NCI-H1436 (cell line): ENCODE measurements at regions not wholly inside any gene's neighbourhood (a gene's known extent, or its start where the extent isn't known, plus 50 kb on each side); places are given as distances from the start of the nearest gene placed in this dataset.

ENCODE experiments used
- DNase-seq: peaks from one replicate; lab custom pipeline; 2025; lab: John Stamatoyannopoulos, UW

- DNase-seq = no peak
Observed at GRCh38 chr20:52731093-52731492, 241.1 kb upstream of the TSHZ2 start.

DNA sequence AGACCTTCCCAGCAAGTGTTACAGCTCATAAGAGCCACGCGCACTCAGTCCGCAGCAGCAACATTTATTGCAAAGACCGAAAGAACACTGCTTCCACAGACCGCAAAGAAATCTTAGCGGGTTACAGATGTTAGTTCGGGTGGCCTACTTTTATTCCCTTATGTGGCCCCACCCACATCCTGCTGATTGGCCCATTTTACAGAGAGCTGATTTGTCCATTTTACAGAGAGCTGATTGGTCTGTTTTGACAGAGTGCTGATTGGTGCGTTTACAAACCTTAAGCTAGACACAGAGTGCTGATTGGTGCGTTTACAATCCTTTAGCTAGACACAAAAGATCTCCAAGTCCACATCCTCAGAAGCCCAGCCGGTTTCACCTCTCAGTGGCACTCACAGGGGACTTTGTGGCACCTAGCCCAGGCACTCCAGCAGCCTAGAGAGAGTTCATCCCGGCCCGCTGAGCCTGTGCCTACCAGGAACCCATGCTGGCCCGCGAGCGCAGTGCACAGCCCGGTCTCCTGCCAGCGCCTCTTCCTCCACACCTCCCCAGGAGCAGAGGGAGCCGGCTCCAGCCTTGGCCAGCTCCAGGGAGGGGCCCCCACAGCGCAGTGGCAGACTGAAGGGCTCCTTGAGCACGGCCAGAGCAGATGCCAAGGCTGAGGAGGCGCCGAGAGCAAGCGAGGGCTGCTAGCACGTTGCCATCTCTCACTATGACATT is 244.3 kb upstream of the TSHZ2 start:
- DNase-seq = no peak

- no peak for DNase-seq
Observed at GRCh38 chr20:52724541-52724940, 247.6 kb upstream of the TSHZ2 start.

- DNase-seq = no peak
Observed at GRCh38 chr20:52722926-52723688, 249.1 kb upstream of the TSHZ2 start.

- DNase-seq = no peak
Observed at GRCh38 chr20:52708137-52708536, 264.0 kb upstream of the TSHZ2 start.

DNA sequence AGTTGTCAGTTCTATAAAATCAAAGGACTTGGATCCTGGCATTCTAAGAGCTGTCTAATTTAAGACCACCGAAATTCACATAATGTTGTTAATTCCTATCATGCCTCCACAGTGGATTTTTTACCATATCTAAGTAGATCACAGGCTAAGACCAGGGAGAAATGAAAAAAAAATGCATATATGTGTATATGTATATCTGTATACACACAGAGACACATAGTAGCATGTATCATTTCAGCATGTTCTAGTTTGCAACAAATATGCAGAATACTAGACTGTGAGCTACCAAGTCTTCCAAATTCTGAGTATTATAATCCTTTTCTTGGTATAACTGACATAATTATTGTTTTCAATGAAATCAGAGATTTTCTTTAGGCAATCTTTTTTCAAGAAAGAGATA is 267.6 kb upstream of the TSHZ2 start:
- no peak for DNase-seq

- DNase-seq = no peak
Observed at GRCh38 chr20:52688345-52688744, 283.8 kb upstream of the TSHZ2 start.

GRCh38 chr20:52684905-52685304 is 287.3 kb upstream of the TSHZ2 start:
- no peak for DNase-seq

GRCh38 chr20:52684176-52684575 is 288.0 kb upstream of the TSHZ2 start:
- no peak for DNase-seq

GRCh38 chr20:52683761-52684160 is 288.4 kb upstream of the TSHZ2 start:
- peak; percentile 60 for DNase-seq

- DNase-seq = no peak
Observed at GRCh38 chr20:52682237-52682636, 289.9 kb upstream of the TSHZ2 start.

DNA sequence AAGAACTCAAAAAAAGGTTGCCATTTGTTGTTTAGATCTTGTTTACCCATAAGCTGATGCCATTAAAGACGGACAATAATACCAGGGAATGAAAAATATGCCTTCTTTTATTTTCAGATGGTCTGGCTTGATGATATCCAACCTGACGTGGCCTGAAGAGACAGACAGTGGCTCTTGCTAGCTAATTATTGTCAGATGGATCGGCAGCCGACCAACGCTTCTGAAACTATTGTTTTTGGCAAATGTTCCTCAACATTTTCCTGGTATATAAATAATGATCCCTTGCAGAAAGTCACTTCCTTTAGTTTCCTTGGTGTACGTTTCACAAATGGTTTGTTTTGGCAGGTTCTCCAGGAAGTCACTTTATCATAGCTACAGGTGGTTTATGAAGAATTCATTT is 290.9 kb upstream of the TSHZ2 start:
- DNase-seq = no peak

DNA sequence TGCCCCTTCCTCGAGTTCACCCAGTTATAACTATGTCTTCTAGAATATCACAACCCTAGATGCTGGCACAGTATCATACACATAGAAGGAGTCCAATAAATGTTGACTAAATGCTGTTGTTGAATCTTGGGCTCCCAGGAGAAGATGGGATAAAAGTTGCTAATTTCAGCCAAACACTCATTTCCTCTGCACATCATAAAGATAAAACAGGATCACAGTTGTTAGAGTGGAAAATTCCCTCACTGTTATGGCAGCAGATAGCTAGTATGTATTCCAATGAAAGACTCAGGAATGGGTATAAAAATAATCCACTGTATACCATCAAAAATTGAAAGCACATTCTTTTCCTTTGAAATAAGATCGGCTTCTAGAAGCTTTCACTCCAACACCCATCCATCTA is 294.9 kb upstream of the TSHZ2 start:
- no peak for DNase-seq

GRCh38 chr20:52676283-52676995 is 295.7 kb upstream of the TSHZ2 start:
- DNase-seq = no peak

- no peak for DNase-seq
Observed at GRCh38 chr20:52675375-52675774, 296.8 kb upstream of the TSHZ2 start.

DNA sequence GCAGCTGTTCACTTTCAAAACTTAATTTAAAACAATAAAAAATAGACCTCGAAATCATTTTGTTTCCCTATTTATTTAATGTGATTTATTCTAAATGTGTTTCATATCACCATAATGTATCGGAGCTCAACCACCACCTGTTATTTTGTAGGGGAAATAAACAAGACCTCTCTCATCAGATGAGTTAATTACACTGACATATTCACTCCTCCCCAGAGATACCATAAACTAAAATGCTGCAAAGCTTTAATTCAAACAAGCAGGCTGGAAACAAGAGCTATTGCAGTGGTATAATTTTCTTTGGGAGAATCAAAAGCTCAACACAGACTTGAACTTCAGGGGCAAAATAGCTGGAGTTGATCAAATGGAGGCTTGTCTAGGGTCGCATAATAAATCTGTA is 303.5 kb upstream of the TSHZ2 start:
- no peak for DNase-seq

GRCh38 chr20:52667358-52667757 is 304.8 kb upstream of the TSHZ2 start:
- DNase-seq = no peak

DNA sequence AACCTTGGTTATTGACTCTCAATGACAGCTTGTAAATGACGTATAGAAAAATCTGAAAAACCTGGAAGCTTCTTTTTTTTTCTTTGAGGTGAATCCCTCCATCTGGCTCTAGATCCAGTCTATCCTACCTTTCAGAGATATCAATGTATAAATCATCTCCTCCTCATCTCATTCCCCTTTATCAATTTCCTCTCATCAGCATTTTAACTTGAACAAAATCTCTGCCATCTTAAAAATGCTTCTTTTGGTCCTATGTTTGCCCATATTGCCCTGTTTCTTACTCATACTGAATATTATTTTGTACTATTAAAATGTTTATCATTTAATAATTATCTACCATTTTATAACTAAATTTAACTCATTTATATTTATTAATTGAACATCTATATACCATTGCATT is 306.7 kb upstream of the TSHZ2 start:
- DNase-seq = no peak

DNA sequence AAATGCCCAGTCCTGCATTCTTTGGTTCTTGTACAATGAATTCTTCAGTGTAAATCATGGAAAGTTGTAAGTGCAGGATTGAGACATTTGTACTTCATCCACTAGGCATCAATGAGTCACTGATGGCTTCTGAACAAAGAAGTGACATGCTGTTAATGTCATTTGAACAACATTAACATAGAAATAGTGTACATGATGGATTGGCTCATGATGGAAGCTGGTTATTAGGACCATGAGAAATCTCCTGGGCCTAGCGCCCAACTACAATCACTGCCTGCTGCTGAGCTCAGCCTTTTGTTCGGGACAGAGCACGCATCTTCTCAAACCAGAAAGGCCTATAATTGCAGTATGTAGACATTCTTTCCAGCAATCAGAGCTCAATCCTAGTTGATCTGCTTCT is 316.8 kb upstream of the TSHZ2 start:
- no peak for DNase-seq

DNA sequence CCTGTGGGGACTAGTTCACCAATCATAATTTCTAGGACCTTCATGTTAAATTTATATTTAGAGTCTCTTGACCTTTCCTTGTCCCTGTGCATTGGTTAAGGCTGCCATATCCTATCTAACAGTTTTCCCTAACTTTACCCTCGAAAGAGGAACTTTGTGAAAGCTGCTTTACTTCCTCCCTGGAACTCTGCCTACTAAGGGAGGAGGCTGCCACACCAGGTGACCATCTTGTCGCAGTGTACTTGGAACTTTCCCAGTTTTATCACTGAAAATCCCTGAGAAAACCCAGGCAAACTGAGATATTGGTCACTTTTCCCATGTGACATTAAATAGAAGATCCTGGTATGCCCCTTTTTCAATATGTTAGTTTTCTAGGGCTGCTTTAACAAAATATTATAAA is 317.6 kb upstream of the TSHZ2 start:
- no peak for DNase-seq

GRCh38 chr20:52652271-52652670 is 319.9 kb upstream of the TSHZ2 start:
- no peak for DNase-seq

- no peak for DNase-seq
Observed at GRCh38 chr20:52649727-52650126, 322.4 kb upstream of the TSHZ2 start.

- DNase-seq = no peak
Observed at GRCh38 chr20:52645822-52646221, 326.3 kb upstream of the TSHZ2 start.
